Peyer's patch (tissue), 4 donors: ENCODE measurements at regions not wholly inside any gene's neighbourhood (a gene's known extent, or its start where the extent isn't known, plus 50 kb on each side); places are given as distances from the start of the nearest gene placed in this dataset.

Source experiments
- DNase-seq, 3 donors: peaks; one replicate each; pipeline ENCODE4 v3.0.0-alpha.2; 2017 to 2019
- H3K27ac ChIP-seq, 4 donors: fragments of 200-600 bp; sonication (generic); one replicate each; pipeline ENCODE4 v1.5.1; 2016 to 2019
- H3K27me3 ChIP-seq, 2 donors: fragments of 200-600 bp; sonication (generic); one replicate each; pipeline ENCODE4 v1.5.1; 2019
- H3K36me3 ChIP-seq, 3 donors: fragments of 200-600 bp; sonication (generic); one replicate each; pipeline ENCODE4 v1.5.1; 2016 to 2019
- H3K4me1 ChIP-seq, 4 donors: fragments of 200-600 bp; sonication (generic); one replicate each; pipeline ENCODE4 v1.5.1; 2016 to 2019
- H3K4me3 ChIP-seq, 4 donors: fragments of 200-600 bp; sonication (generic); 1 replicate in 3 of 4; 2 replicates in 1 of 4; pipeline ENCODE4 v1.5.1; 2016 to 2019; ENCODE audit warnings: mild to moderate bottlenecking in 1 of 4
- H3K9me3 ChIP-seq, 4 donors: fragments of 200-600 bp; sonication (generic); one replicate each; pipeline ENCODE4 v1.5.1; 2016 to 2019; ENCODE audit warnings: mild to moderate bottlenecking in 1 of 4
- POLR2A ChIP-seq, 2 donors: fragments of 450-650 bp; IDR thresholded peaks; one replicate each; pipeline ENCODE4 v1.5.1; 2017; ENCODE audit warnings: antibody characterized with exemption in 2 of 2, mild to moderate bottlenecking in 2 of 2, moderate library complexity in 2 of 2
- TF ChIP-seq, protein P1 (sequence below), 6 experiments: fragments of 450-650 bp in 4 of 6; fragments of 200-600 bp in 2 of 6; sonication (generic) in 1 of 6; IDR thresholded peaks; one replicate each; pipeline ENCODE4 v1.5.1; 2017 to 2019; ENCODE audit warnings: antibody characterized with exemption in 6 of 6, mild to moderate bottlenecking in 3 of 6, moderate library complexity in 1 of 6

DNA sequence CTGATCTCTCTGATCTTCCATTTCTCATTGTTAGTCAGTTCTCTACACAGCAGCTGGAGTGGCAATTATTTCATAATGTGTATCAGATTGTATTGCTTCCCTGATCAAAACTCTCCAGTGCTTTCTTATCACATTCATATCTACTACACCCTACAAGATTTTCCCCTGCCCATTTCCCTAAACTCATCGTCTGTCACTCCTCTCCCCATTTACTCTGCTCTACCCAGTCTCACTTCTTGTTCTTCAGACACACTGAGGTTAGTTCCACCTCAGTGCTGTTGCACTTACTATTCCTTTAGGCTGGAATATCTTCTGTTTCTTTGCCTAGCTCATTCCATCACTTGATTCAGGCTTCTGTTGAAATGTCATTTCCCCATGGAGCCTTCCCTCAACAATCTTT lies 197.1 kb downstream of the SATB1 start:
- no peaks in the 10 kb centered on the region for H3K4me1 ChIP-seq
- DNase-seq = no peak
- no peak overlapping the region for H3K27ac ChIP-seq
- no peaks in the 10 kb centered on the region for H3K9me3 ChIP-seq
- no peaks in the 10 kb centered on the region for H3K27me3 ChIP-seq
- no peaks in the 10 kb centered on the region for H3K36me3 ChIP-seq
- no peak overlapping the region for H3K4me3 ChIP-seq
- TF ChIP-seq, protein P1, sequence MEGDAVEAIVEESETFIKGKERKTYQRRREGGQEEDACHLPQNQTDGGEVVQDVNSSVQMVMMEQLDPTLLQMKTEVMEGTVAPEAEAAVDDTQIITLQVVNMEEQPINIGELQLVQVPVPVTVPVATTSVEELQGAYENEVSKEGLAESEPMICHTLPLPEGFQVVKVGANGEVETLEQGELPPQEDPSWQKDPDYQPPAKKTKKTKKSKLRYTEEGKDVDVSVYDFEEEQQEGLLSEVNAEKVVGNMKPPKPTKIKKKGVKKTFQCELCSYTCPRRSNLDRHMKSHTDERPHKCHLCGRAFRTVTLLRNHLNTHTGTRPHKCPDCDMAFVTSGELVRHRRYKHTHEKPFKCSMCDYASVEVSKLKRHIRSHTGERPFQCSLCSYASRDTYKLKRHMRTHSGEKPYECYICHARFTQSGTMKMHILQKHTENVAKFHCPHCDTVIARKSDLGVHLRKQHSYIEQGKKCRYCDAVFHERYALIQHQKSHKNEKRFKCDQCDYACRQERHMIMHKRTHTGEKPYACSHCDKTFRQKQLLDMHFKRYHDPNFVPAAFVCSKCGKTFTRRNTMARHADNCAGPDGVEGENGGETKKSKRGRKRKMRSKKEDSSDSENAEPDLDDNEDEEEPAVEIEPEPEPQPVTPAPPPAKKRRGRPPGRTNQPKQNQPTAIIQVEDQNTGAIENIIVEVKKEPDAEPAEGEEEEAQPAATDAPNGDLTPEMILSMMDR (IDR thresholded peaks at IDR 0.05) = no peak
- no peak for TF ChIP-seq POLR2A (IDR thresholded peaks at IDR 0.05)

DNA sequence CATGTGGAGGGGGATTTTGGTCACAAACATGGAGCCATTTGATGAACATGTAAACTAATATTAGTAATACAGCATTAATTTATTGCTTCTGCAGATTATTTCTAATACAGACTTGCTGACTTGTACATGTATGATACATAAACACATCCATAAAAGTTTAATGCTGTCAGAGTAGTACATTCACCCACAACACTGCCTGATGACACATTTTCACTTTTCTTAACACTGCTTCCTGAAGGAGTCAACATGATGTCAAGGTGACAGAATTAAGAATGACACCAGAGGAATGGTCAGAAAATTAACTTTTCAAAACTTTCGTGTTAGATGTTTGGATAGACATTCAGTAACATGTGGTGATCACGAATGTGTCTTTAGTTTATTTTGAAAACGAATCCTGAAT lies 199.4 kb downstream of the SATB1 start:
- Histone ChIP-seq H3K4me1 (no peaks in the 10 kb centered on the region), H3K27ac (no peak overlapping the region), H3K4me3 (no peak overlapping the region), H3K36me3 (no peaks in the 10 kb centered on the region), H3K27me3 (no peaks in the 10 kb centered on the region), H3K9me3 (no peaks in the 10 kb centered on the region)
- DNase-seq = no peak
- no peak for TF ChIP-seq POLR2A (IDR thresholded peaks at IDR 0.05)

DNA sequence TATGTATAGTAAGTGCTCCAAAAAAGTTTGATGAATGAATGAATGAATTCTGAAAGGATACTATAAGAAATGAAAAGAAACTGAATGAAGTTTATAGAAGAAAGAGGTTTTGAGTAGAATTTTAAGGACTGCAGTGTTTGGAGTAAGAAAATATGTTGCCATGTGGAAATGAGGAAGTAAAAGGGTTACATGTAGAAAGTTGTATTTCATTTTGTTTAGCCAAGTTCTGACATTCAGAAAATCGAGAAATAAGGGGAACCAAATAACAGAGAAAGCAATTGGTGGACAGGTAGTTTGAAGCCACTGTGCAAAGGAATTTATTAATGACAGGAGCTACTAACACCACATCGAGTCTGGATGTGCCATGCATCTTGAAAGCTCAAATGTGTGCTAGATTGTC lies 200.7 kb downstream of the SATB1 start:
- DNase-seq = no peak
- no peak for TF ChIP-seq POLR2A (IDR thresholded peaks at IDR 0.05)
- TF ChIP-seq, protein P1 (IDR thresholded peaks at IDR 0.05) = no peak

DNA sequence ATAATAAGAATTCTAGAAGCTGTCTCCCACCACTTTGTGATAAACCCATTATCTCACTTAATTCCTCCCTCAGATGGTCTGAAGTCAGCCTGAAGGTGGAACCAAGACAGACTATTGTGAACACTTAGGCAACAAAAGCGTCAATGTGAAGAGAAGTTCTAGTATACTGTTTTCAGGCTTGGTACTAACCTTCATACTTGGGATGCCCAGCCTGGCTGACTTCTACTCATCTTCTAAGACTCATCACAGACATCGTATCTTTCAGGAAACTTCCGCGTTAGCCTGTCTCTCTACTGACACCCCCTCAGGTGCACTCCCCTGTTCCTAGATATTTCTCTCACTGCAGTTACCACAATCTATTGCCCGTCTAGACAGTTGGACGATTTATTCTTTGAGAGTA lies 201.2 kb downstream of the SATB1 start:
- no peaks in the 10 kb centered on the region for H3K36me3 ChIP-seq
- H3K27ac ChIP-seq = peak overlapping the region in 1 of 4 donors; percentile 50
- TF ChIP-seq, protein P1 (IDR thresholded peaks at IDR 0.05) = no peak
- no peak for TF ChIP-seq POLR2A (IDR thresholded peaks at IDR 0.05)
- H3K4me1 ChIP-seq = no peaks in the 10 kb centered on the region
- no peaks in the 10 kb centered on the region for H3K9me3 ChIP-seq
- no peaks in the 10 kb centered on the region for H3K27me3 ChIP-seq
- no peak overlapping the region for H3K4me3 ChIP-seq
- no peak for DNase-seq

More for the DNA sequence above, 200.7 kb downstream of the SATB1 start:
- H3K4me1 ChIP-seq = no peaks in the 10 kb centered on the region
- peak overlapping the region in 1 of 4 donors; percentile 50 for H3K27ac ChIP-seq
- H3K4me3 ChIP-seq = no peak overlapping the region
- no peaks in the 10 kb centered on the region for H3K27me3 ChIP-seq
- H3K36me3 ChIP-seq = no peaks in the 10 kb centered on the region
- no peaks in the 10 kb centered on the region for H3K9me3 ChIP-seq

DNA sequence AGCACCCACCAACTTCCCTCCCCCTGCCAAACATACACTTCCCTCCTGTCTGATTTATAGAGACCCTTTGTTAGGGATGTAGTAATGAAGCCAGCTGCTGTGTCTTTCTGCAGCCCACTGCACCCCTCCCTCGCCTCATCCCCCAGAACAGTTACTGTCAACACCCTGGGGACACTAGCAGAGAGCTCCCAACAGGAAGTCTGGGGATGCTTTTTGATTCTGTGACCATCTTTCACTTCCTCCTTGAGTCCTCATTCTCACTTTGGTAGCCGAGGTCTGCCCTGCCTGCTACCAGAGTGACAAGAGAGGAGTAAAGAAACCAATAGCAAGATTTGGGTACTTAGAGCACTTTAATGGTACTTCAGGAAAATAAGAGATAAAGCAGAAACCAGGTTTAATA lies 201.6 kb downstream of the SATB1 start:
- no peaks in the 10 kb centered on the region for H3K36me3 ChIP-seq

DNA sequence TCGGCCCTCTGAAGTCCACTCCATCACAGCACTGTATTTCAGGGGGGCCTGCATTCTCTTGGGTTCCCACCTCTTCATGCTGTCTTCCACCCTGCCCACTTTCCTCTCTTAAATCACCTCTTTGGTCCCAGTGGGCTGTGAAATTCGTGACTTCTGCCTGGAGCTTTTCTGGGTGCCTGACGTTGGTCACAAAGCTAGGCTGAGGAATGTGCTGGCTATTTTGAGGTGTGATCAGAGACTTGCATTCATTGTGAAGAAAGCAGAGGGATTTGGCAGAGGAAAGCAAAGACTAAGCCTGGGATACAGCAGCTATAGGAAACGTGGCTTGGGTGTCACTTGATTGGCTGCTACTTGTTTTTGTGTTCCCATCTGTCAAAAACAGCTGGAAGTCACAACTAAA lies 202.5 kb downstream of the SATB1 start:
- Histone ChIP-seq H3K4me3 (no peak overlapping the region), H3K4me1 (no peaks in the 10 kb centered on the region), H3K36me3 (no peaks in the 10 kb centered on the region), H3K9me3 (no peaks in the 10 kb centered on the region), H3K27me3 (no peaks in the 10 kb centered on the region), H3K27ac (no peak overlapping the region)
- DNase-seq = no peak
- TF ChIP-seq, protein P1 (IDR thresholded peaks at IDR 0.05) = no peak
- TF ChIP-seq POLR2A (IDR thresholded peaks at IDR 0.05) = no peak

More for the DNA sequence above, 201.6 kb downstream of the SATB1 start:
- H3K4me3 ChIP-seq = no peak overlapping the region
- no peaks in the 10 kb centered on the region for H3K4me1 ChIP-seq
- no peaks in the 10 kb centered on the region for H3K27me3 ChIP-seq
- no peaks in the 10 kb centered on the region for H3K9me3 ChIP-seq
- TF ChIP-seq, protein P1 (IDR thresholded peaks at IDR 0.05) = no peak
- no peak for TF ChIP-seq POLR2A (IDR thresholded peaks at IDR 0.05)
- DNase-seq = peak in 2 of 3 donors; percentile 68 to 74
- peak overlapping the region in 1 of 4 donors; percentile 50 for H3K27ac ChIP-seq
